CD14-positive monocyte (primary cell): ENCODE measurements at regions not wholly inside any gene's neighbourhood (a gene's known extent, or its start where the extent isn't known, plus 50 kb on each side); places are given as distances from the start of the nearest gene placed in this dataset.

Experiments used
- DNase-seq, 3 donors: peaks; one replicate each; pipeline ENCODE4 v3.0.0-alpha.2; 2011 to 2022
- H2AFZ ChIP-seq: 2 replicates; pipeline ENCODE4 v1.6.0; 2012; ENCODE audit warnings: mild to moderate bottlenecking, low read depth, low read length, inconsistent platforms; ENCODE audit not compliant: insufficient read depth, poor library complexity, severe bottlenecking
- H3K27ac ChIP-seq, 2 donors: 1 replicate in 1 of 2; 2 replicates in 1 of 2; pipeline ENCODE4 v1.5.1; 2012 to 2013; ENCODE audit warnings: low read length in 2 of 2, control low read depth in 1 of 2, inconsistent platforms in 1 of 2, low read depth in 1 of 2, mild to moderate bottlenecking in 1 of 2
- H3K27me3 ChIP-seq, 2 donors: one replicate each; pipeline versions ENCODE4 v1.6.0 to v1.6.1; 2011 to 2013; ENCODE audit warnings: low read length in 2 of 2; ENCODE audit not compliant: control insufficient read depth in 2 of 2, insufficient read depth in 2 of 2
- H3K36me3 ChIP-seq, 2 donors: replicated peaks in 1 of 2; 1 replicate in 1 of 2; 2 replicates in 1 of 2; pipeline versions ENCODE4 v1.5.1 to v1.6.1; 2012 to 2013; ENCODE audit warnings: low read length in 2 of 2, control low read depth in 1 of 2, inconsistent platforms in 1 of 2, mild to moderate bottlenecking in 1 of 2; ENCODE audit not compliant: insufficient read depth in 2 of 2, control insufficient read depth in 1 of 2
- H3K4me1 ChIP-seq, 2 donors: 1 replicate in 1 of 2; 2 replicates in 1 of 2; pipeline versions ENCODE4 v1.5.1 to v1.6.1; 2012 to 2013; ENCODE audit warnings: low read length in 2 of 2, control low read depth in 1 of 2, inconsistent platforms in 1 of 2, mild to moderate bottlenecking in 1 of 2, moderate library complexity in 1 of 2; ENCODE audit not compliant: insufficient read depth in 2 of 2, control insufficient read depth in 1 of 2
- H3K4me2 ChIP-seq: replicated peaks from 2 replicates; pipeline ENCODE3; 2012; ENCODE audit warnings: low read length, moderate library complexity, mild to moderate bottlenecking; ENCODE audit not compliant: poor library complexity, severe bottlenecking; ENCODE audit errors: extremely low read depth
- H3K4me3 ChIP-seq, 3 experiments: fragments of 200-600 bp in 1 of 3; sonication (generic) in 1 of 3; replicated peaks in 1 of 3; 1 replicate in 2 of 3; 2 replicates in 1 of 3; pipeline ENCODE4 v1.5.1; 2011 to 2013; ENCODE audit warnings: low read length in 3 of 3, mild to moderate bottlenecking in 3 of 3, control low read depth in 2 of 3, low read depth in 2 of 3, inconsistent platforms in 1 of 3, moderate library complexity in 1 of 3
- H3K79me2 ChIP-seq: 2 replicates; pipeline ENCODE4 v1.6.0; 2012; ENCODE audit warnings: mild to moderate bottlenecking, control low read depth, inconsistent platforms, low read length, moderate library complexity; ENCODE audit not compliant: insufficient read depth
- H3K9ac ChIP-seq: 2 replicates; pipeline ENCODE4 v1.6.0; 2017; ENCODE audit warnings: low read length, mild to moderate bottlenecking; ENCODE audit not compliant: insufficient read depth, poor library complexity, severe bottlenecking
- H3K9me3 ChIP-seq, 2 donors: replicated peaks in 1 of 2; 1 replicate in 1 of 2; 2 replicates in 1 of 2; pipeline versions ENCODE4 v1.5.1 to v1.6.1; 2012 to 2013; ENCODE audit warnings: low read length in 2 of 2, control low read depth in 1 of 2; ENCODE audit not compliant: control insufficient read depth in 1 of 2, insufficient read depth in 1 of 2
- H4K20me1 ChIP-seq: 2 replicates; pipeline ENCODE4 v1.6.0; 2012; ENCODE audit warnings: mild to moderate bottlenecking, low read length, control low read depth, moderate library complexity; ENCODE audit not compliant: insufficient read depth
- H3K27ac Mint-ChIP-seq, 7 donors: one replicate each; pipeline ENCODE4 v1.8.0; 2020; ENCODE audit warnings: mild to moderate bottlenecking in 7 of 7, mixed read lengths in 7 of 7, moderate library complexity in 6 of 7, inconsistent platforms in 2 of 7
- H3K27me3 Mint-ChIP-seq, 3 donors: one replicate each; pipeline ENCODE4 v1.8.0; 2021 to 2022; ENCODE audit warnings: low read depth in 3 of 3, mild to moderate bottlenecking in 3 of 3, mixed read lengths in 3 of 3, moderate library complexity in 3 of 3, inconsistent platforms in 1 of 3
- H3K36me3 Mint-ChIP-seq, 2 donors: one replicate each; pipeline ENCODE4 v1.8.0; 2020; ENCODE audit warnings: mixed read lengths in 2 of 2, inconsistent platforms in 1 of 2, mild to moderate bottlenecking in 1 of 2
- H3K4me1 Mint-ChIP-seq: one replicate; pipeline ENCODE4 v1.8.0; 2020; ENCODE audit warnings: mild to moderate bottlenecking, mixed read lengths
- H3K4me3 Mint-ChIP-seq, 2 donors: one replicate each; pipeline ENCODE4 v1.8.0; 2020; ENCODE audit warnings: mild to moderate bottlenecking in 2 of 2, mixed read lengths in 2 of 2, moderate library complexity in 1 of 2
- H3K9me3 Mint-ChIP-seq, 7 donors: one replicate each; pipeline ENCODE4 v1.8.0; 2020 to 2022; ENCODE audit warnings: mixed read lengths in 7 of 7, mild to moderate bottlenecking in 6 of 7, moderate library complexity in 6 of 7, inconsistent platforms in 2 of 7
- CTCF ChIP-seq: fragments of 200-600 bp; IDR thresholded peaks from one replicate; pipeline ENCODE4 v1.8.0; 2022; ENCODE audit warnings: antibody characterized with exemption, mild to moderate bottlenecking
- WGBS: methylation state at CpG from one replicate; pipeline ENCODE4 v1.1.5; 2013; ENCODE audit warnings: missing lambda C conversion rate; ENCODE audit not compliant: insufficient coverage; 5-methylcytosine and 5-hydroxymethylcytosine counted together
- intact Hi-C, 2 donors: fragments of 100-400 bp; cut with micrococcal nuclease; formaldehyde crosslinking; loops; one replicate each; pipeline versions ENCODE4 v1.15.0 to v1.15.1; 2023

DNA sequence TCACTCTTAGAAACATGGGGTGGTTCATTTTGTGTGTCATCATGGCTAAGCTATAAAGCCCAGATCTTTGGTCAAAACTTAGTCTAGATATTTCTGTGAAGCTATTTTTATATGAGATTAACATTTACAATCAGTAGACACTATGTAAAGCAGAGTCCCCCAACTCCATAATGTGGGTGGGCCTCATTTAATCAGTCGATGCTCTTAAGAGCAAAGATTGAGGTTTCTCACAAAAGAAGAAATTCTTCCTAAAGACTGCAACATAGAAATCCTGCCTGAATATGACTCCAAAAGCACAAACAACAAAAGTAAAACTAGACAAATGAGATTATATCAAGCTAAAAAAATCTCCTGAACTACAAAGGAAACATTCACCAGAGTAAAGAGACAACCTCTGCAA lies 642.2 kb downstream of the DIAPH3 start:
- no CpG with 5 or more reads among the region's 1 CpG for WGBS
- H3K4me3 Mint-ChIP-seq, result no peak overlapping the region

DNA sequence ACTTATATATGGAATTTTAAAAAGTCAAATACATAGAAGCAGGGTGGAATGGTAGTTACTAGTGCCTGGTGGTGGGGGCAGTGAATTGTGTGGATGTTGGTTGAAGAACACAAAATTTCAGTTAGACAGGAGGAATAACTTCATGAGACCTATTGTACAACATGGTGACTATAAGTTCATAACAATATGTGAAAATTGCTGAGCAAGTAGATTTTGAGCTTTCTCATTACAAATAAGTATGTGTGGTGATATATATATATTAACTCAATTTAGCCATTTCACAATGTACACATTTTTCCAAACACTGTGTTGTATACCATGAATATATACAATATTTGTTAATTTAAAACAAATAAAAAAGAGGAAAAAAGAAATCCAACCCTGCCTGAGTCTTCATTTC lies 641.1 kb downstream of the DIAPH3 start:
- intact Hi-C loops, result no loop called here
- no peaks in the 10 kb centered on the region for H3K36me3 Mint-ChIP-seq

More for the DNA sequence above, 642.2 kb downstream of the DIAPH3 start:
- intact Hi-C loops, result no loop called here
- no peaks in the 10 kb centered on the region for H3K9me3 ChIP-seq
- H3K9ac ChIP-seq, result no peak overlapping the region
- no peak overlapping the region for H3K4me2 ChIP-seq
- Mint-ChIP-seq H3K27ac (no peak overlapping the region), H3K4me1 (no peaks in the 10 kb centered on the region), H3K27me3 (peaks cover 0 to 2% (median 0%) of the 10 kb centered on the region in 3 donors), H3K9me3 (peaks cover 2 to 9% (median 5%) of the 10 kb centered on the region in 7 donors), H3K36me3 (no peaks in the 10 kb centered on the region)
- H2AFZ ChIP-seq, result no peak overlapping the region
- no peak for DNase-seq
- H3K4me3 ChIP-seq, result no peak overlapping the region
- H3K79me2 ChIP-seq, result no peaks in the 10 kb centered on the region
- no peaks in the 10 kb centered on the region for H3K36me3 ChIP-seq
- no peaks in the 10 kb centered on the region for H4K20me1 ChIP-seq
- TF ChIP-seq CTCF, result no peak
- H3K27ac ChIP-seq, result no peak overlapping the region
- no peaks in the 10 kb centered on the region for H3K4me1 ChIP-seq
- H3K27me3 ChIP-seq, result no peaks in the 10 kb centered on the region

More for the DNA sequence above, 641.1 kb downstream of the DIAPH3 start:
- H3K36me3 ChIP-seq, result no peaks in the 10 kb centered on the region
- Mint-ChIP-seq H3K9me3 (peaks cover 2 to 9% (median 5%) of the 10 kb centered on the region in 7 donors), H3K4me3 (no peak overlapping the region), H3K4me1 (peaks cover 4% of the 10 kb centered on the region), H3K27ac (no peak overlapping the region), H3K27me3 (peaks cover 0 to 2% (median 0%) of the 10 kb centered on the region in 3 donors)
- H3K4me3 ChIP-seq, result no peak overlapping the region
- no peaks in the 10 kb centered on the region for H3K9me3 ChIP-seq
- DNase-seq, result no peak
- H3K4me1 ChIP-seq, result peaks cover 0 to 5% of the 10 kb centered on the region in 2 donors
- no peaks in the 10 kb centered on the region for H3K27me3 ChIP-seq
- no peak overlapping the region for H3K9ac ChIP-seq
- TF ChIP-seq CTCF, result no peak
- H2AFZ ChIP-seq, result no peak overlapping the region
- no peaks in the 10 kb centered on the region for H3K79me2 ChIP-seq
- no peak overlapping the region for H3K4me2 ChIP-seq
- no peaks in the 10 kb centered on the region for H4K20me1 ChIP-seq
- H3K27ac ChIP-seq, result no peak overlapping the region
